ENCODE measurements at regions not wholly inside any gene's neighbourhood (a gene's known extent, or its start where the extent isn't known, plus 50 kb on each side); places are given as distances from the start of the nearest gene placed in this dataset.

- TF ChIP-seq CTCF (IDR thresholded peaks at IDR 0.05; ENCODE audit: low read depth, low read length), result peak; percentile 6; the same call in 1 of the 2 replicates
- TF ChIP-seq EZH2phosphoT487 (IDR thresholded peaks at IDR 0.05; ENCODE audit: low read depth), result no peak
These were observed 183.3 kb downstream of the CCDC59 start for GRCh38 chr12:82174936-82175335.
